HG03378 (cell line): ENCODE measurements at regions not wholly inside any gene's neighbourhood (a gene's known extent, or its start where the extent isn't known, plus 50 kb on each side); places are given as distances from the start of the nearest gene placed in this dataset.
"Not testable (repeated sequence)": the region's sequence is repeated elsewhere in the genome, so short reads cannot be mapped to it uniquely, and the experiment has no call there.

Experiments used
- ATAC-seq: cut with Tn5 transposase; IDR thresholded peaks from one replicate; pipeline ENCODE4 v1.9.1; 2021; ENCODE audit warnings: mild to moderate bottlenecking, moderate library complexity; ENCODE audit not compliant: unreplicated experiment

- ATAC-seq = no peak
These were observed 149.3 kb downstream of the TGFB2 start for GRCh38 chr1:218494449-218494852.

GRCh38 chr1:218495931-218496330 is 150.8 kb downstream of the TGFB2 start:
- no peak for ATAC-seq

GRCh38 chr1:218496561-218496960 is 151.4 kb downstream of the TGFB2 start:
- ATAC-seq = no peak

GRCh38 chr1:218498056-218498938 is 153.2 kb downstream of the TGFB2 start:
- no peak for ATAC-seq

GRCh38 chr1:218499011-218499691 is 154.0 kb downstream of the TGFB2 start:
- no peak for ATAC-seq

- ATAC-seq = no peak
These were observed 154.8 kb downstream of the TGFB2 start for GRCh38 chr1:218499911-218500310.

GRCh38 chr1:218501161-218501560 is 156.0 kb downstream of the TGFB2 start:
- ATAC-seq = no peak

- ATAC-seq = no peak
These were observed 157.2 kb downstream of the TGFB2 start for GRCh38 chr1:218502383-218502782.

- no peak for ATAC-seq
These were observed 158.0 kb downstream of the TGFB2 start for GRCh38 chr1:218503102-218503501.

- ATAC-seq = no peak
These were observed 162.3 kb downstream of the TGFB2 start for GRCh38 chr1:218507355-218508002.

GRCh38 chr1:218510153-218510772 is 165.1 kb downstream of the TGFB2 start:
- ATAC-seq = no peak

GRCh38 chr1:218513328-218513727 is 168.2 kb downstream of the TGFB2 start:
- no peak for ATAC-seq

- no peak for ATAC-seq
These were observed 169.6 kb downstream of the TGFB2 start for GRCh38 chr1:218514689-218515088.

- ATAC-seq = no peak
These were observed 171.4 kb downstream of the TGFB2 start for GRCh38 chr1:218516526-218516925.

GRCh38 chr1:218517459-218517858 is 172.3 kb downstream of the TGFB2 start:
- ATAC-seq = no peak

GRCh38 chr1:218518216-218518740 is 173.1 kb downstream of the TGFB2 start:
- no peak for ATAC-seq

- ATAC-seq = not testable (repeated sequence)
These were observed 175.5 kb downstream of the TGFB2 start for GRCh38 chr1:218520646-218521045.

GRCh38 chr1:218521414-218522169 is 176.5 kb downstream of the TGFB2 start:
- no peak for ATAC-seq

GRCh38 chr1:218524526-218524925 is 179.4 kb downstream of the TGFB2 start:
- ATAC-seq = no peak

GRCh38 chr1:218525031-218525430 is 179.9 kb downstream of the TGFB2 start:
- no peak for ATAC-seq
